ENCODE measurements at regions not wholly inside any gene's neighbourhood (a gene's known extent, or its start where the extent isn't known, plus 50 kb on each side); places are given as distances from the start of the nearest gene placed in this dataset.

DNA sequence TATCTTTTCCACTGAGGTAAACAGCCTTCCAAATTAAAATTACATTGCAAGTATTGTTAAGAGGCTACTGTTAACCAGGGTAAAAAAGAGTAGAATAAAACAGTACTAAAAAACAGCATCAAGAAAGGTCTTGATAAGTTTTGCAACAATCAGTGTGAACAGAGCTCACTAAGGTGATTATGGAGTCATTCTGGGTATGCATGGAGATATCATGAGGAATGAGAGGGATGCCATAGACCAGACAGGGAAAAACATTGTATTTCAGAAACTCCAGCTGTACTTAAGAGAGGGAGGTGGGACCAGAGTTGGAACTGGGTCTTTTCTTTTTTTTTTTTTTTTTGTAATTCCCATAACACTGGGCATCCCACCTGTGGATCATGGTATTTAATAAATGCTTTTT, 549.6 kb downstream of the INHBA start:
- 0 out of 2 replicates have a peak, but pooled peaks cover under 1% of the 10 kb centered on the region for H3K9me3 ChIP-seq
- no peak overlapping the region for H3K4me2 ChIP-seq
- ChIA-PET POLR2A (no interaction called here), CTCF (interaction anchor here (0.5 to 1.0 kb wide), 2 partner anchors 23 to 856 kb away, joined by 3 read pairs; no protein-coding TSS in a partner anchor)
- H3K79me2 ChIP-seq (ENCODE audit: insufficient read depth), result no peaks in the 10 kb centered on the region
- H3F3A ChIP-seq (replicated peaks; ENCODE audit: insufficient read depth), result peaks cover 2% of the 10 kb centered on the region
- DNase-seq, result no peak
- H4K20me1 ChIP-seq (ENCODE audit: insufficient read depth), result no peaks in the 10 kb centered on the region
- no peaks in the 10 kb centered on the region for H3K27me3 ChIP-seq (ENCODE audit: insufficient read depth)
- no peaks in the 10 kb centered on the region for H3K9me2 ChIP-seq
- H3K4me3 ChIP-seq (ENCODE audit: low read depth in 2 of 2, low read length in 1 of 2), result no peak overlapping the region
- H2AFZ ChIP-seq (ENCODE audit: low read depth), result no peak overlapping the region
- TF ChIP-seq CTCF (IDR thresholded peaks at IDR 0.05) (no peak), FOXM1 (IDR thresholded peaks at IDR 0.05; ENCODE audit: low read depth) (no peak), USF1 (IDR thresholded peaks at IDR 0.05; ENCODE audit: borderline replicate concordance, low read depth) (no peak), SMC3 (IDR thresholded peaks at IDR 0.05; ENCODE audit: low read depth, low read length) (no peak), RCOR1 (IDR thresholded peaks at IDR 0.05; ENCODE audit: low read length) (no peak), RAD21 (IDR thresholded peaks at IDR 0.05; ENCODE audit: low read length) (no peak), FOXJ3 (CRISPR knock-in tag; IDR thresholded peaks at IDR 0.05) (no peak), NRF1 (IDR thresholded peaks at IDR 0.05; ENCODE audit: low read depth, low read length) (no peak), NFIC (IDR thresholded peaks at IDR 0.05; ENCODE audit: borderline replicate concordance) (no peak), ELF1 (IDR thresholded peaks at IDR 0.05) (no peak), TEAD4 (IDR thresholded peaks at IDR 0.05; ENCODE audit: borderline replicate concordance, insufficient read depth) (no peak), SIN3A (IDR thresholded peaks at IDR 0.05; ENCODE audit: borderline replicate concordance, low read depth, low read length) (no peak), RFX5 (IDR thresholded peaks at IDR 0.05; ENCODE audit: low read length) (no peak), MAX (IDR thresholded peaks at IDR 0.05; ENCODE audit: low read depth) (no peak), MXI1 (IDR thresholded peaks at IDR 0.05; ENCODE audit: low read depth, low read length) (no peak), JUND (IDR thresholded peaks at IDR 0.05) (no peak), RXRA (IDR thresholded peaks at IDR 0.05; ENCODE audit: borderline replicate concordance, low read depth) (no peak), TAF1 (IDR thresholded peaks at IDR 0.05; ENCODE audit: borderline replicate concordance, low read depth, low read length) (no peak), POLR2AphosphoS5 (IDR thresholded peaks at IDR 0.05; ENCODE audit: low read depth, low read length) (no peak)
- TF ChIP-seq, protein P1, sequence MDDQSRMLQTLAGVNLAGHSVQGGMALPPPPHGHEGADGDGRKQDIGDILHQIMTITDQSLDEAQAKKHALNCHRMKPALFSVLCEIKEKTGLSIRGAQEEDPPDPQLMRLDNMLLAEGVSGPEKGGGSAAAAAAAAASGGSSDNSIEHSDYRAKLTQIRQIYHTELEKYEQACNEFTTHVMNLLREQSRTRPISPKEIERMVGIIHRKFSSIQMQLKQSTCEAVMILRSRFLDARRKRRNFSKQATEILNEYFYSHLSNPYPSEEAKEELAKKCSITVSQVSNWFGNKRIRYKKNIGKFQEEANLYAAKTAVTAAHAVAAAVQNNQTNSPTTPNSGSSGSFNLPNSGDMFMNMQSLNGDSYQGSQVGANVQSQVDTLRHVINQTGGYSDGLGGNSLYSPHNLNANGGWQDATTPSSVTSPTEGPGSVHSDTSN (IDR thresholded peaks at IDR 0.05), result no peak
- no peak overlapping the region for H3K9ac ChIP-seq
- H3K4me1 ChIP-seq (ENCODE audit: control insufficient read depth in 1 of 2, insufficient read depth in 2 of 2, low read depth in 1 of 2, low read length in 1 of 2), result peaks cover 0 to 3% of the 10 kb centered on the region in 2 experiments; a peak in 2 of 4 replicates
- H3K36me3 ChIP-seq (replicated peaks in 1 of 2; ENCODE audit: control insufficient read depth in 1 of 2, insufficient read depth in 2 of 2, low read length in 1 of 2), result no peaks in the 10 kb centered on the region
- H3K27ac ChIP-seq (ENCODE audit: low read depth in 2 of 2, low read length in 1 of 2), result no peak overlapping the region

Data from SK-N-SH (cell line).